Hepatocyte (in vitro differentiated cells): ENCODE measurements at regions not wholly inside any gene's neighbourhood (a gene's known extent, or its start where the extent isn't known, plus 50 kb on each side); places are given as distances from the start of the nearest gene placed in this dataset.

ENCODE experiments used
- CTCF ChIP-seq: fragments of 200-600 bp; sonication (generic); IDR thresholded peaks from 2 replicates; pipeline ENCODE4 v1.5.1; 2016; ENCODE audit warnings: antibody characterized with exemption, mild to moderate bottlenecking; ENCODE audit not compliant: poor library complexity
- EZH2 ChIP-seq: fragments of 200-600 bp; sonication (generic); IDR thresholded peaks from 2 replicates; pipeline ENCODE4 v1.6.1; 2016; ENCODE audit warnings: antibody characterized with exemption, mild to moderate bottlenecking, borderline replicate concordance
- EZH2phosphoT487 ChIP-seq: fragments of 200-600 bp; sonication (generic); IDR thresholded peaks from one replicate; pipeline ENCODE4 v1.6.1; 2018; ENCODE audit warnings: antibody characterized with exemption, mild to moderate bottlenecking, low read depth, moderate library complexity; ENCODE audit not compliant: unreplicated experiment, severe bottlenecking

GRCh38 chr4:180134091-180134866, 2108.9 kb upstream of the TENM3 start:
- TF ChIP-seq CTCF (no peak), EZH2phosphoT487 (no peak), EZH2 (no peak)
